NCI-H446 treated with DMSO at 0.1 percent for 48 hours (cell line): ENCODE measurements at regions not wholly inside any gene's neighbourhood (a gene's known extent, or its start where the extent isn't known, plus 50 kb on each side); places are given as distances from the start of the nearest gene placed in this dataset.
A peak's percentile ranks its signal among the peaks of the same experiment; 100 is the strongest.
"Not testable (repeated sequence)": the region's sequence is repeated elsewhere in the genome, so short reads cannot be mapped to it uniquely, and the experiment has no call there.

Experiments used
- DNase-seq: peaks from one replicate; lab custom pipeline; 2025; lab: John Stamatoyannopoulos, UW

- peak; percentile 80 for DNase-seq
Measured at GRCh38 chr2:147198651-147199171, 646.1 kb upstream of the ACVR2A start.

DNA sequence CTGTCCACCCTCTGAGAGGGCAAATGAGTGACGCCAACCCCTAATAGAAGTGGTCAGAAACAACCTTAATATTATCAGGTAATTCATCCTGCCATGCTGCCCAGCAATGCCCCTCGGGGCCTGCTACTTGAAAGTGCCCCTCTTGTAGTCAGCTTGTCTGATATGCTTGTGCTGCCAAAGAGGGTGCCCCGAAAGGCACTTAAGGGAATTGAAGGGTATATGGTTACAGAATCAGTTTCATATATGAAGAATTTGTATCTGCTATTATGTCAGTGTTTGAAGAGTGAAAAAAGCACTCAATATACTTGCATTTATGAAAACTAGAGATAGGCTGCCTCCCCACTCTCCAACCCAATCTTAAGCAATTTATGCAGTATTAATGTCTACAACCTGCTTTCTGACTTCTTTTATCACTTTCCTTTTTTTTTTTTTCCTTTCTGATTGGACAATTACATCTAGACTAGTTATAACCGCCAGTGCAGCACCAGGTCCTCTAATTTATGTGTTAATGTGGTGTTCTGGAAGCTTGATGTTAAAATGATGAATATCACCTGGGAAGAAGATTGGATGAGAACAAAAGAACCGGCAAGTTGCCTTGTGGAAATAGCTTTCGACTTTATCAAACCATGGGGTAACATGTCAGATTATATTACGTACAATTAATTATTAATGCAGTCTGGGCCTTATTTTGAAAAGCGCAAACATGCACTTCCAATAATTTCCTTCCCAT lies 646.9 kb upstream of the ACVR2A start:
- no peak for DNase-seq

DNA sequence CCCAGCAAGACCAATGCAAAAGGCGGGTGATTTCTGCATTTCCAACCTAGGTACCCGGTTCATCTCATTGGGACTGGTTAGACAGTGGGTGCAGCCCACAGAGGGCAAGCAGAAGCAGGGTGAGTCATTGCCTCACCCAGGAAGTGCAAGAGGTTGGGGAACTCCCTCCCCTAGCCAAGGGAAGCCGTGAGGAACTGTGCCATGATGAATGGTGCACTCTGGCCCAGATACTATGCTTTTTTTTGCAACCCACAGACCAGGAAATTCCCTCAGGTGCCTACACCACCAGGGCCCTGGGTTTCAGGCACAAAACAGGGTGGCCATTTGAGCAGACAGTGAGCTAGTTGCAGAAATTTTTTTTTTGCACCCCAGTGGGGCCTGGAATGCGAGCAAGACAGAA lies 662.6 kb upstream of the ACVR2A start:
- DNase-seq: no peak

- no peak for DNase-seq
Measured at GRCh38 chr2:147181351-147182029, 663.3 kb upstream of the ACVR2A start.

DNA sequence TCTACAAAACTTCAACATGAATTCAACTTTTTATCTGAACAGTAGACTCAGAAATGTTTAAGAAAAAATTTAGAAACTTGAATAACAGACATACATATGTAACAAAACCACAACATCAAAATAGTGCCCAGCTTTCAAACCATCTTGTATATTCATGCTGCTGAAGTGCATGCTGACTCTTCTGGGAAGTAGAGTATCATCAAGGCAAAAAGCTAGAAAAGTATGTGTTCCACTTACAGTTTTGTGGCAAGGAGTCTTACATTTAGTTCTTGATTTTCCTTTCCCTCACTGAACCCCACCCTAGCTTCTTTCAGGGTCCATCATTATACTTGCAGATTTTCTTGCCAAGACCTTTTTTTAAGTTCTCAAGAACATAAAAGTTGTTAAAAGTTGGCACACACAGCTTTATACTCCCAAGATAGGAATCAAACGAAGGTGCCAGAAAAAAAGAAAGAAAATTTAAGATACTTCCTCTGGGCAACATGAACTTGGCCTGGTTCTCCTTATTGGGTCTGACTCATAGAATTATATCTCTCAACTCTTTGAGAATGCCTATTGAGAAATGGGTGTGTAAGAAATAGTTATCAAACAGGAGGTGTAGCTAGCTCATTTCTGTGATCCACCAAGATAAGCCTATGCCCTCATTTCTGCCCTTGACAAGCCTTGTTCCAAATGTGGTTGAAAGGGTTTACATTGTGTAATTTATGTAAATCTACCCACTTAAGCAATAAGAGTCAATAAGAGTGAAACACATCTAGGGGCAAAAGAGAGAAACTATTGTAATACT lies 667.6 kb upstream of the ACVR2A start:
- no peak for DNase-seq

- DNase-seq: no peak
Measured at GRCh38 chr2:147174824-147175254, 670.0 kb upstream of the ACVR2A start.

DNA sequence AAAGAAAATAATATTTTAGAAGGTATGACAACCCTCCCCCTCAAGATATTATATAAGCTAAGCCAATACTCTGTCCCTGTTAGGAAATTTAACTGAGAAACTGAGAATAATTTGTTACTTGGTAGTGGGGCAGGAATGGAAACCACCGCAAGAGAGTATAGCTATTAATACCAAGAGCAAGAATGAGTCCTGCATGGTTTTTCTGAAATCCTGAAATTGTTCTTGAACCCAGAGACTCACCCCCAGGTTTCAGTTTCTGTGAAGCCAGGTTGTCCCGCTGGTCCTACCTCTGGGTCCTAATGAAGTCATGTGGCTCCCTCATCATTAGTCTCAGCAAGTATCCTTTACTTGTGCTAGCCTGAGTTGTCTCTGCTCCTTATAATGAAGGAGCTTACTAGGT lies 671.0 kb upstream of the ACVR2A start:
- DNase-seq: no peak

GRCh38 chr2:147173189-147173581 lies 671.6 kb upstream of the ACVR2A start:
- DNase-seq: no peak

DNA sequence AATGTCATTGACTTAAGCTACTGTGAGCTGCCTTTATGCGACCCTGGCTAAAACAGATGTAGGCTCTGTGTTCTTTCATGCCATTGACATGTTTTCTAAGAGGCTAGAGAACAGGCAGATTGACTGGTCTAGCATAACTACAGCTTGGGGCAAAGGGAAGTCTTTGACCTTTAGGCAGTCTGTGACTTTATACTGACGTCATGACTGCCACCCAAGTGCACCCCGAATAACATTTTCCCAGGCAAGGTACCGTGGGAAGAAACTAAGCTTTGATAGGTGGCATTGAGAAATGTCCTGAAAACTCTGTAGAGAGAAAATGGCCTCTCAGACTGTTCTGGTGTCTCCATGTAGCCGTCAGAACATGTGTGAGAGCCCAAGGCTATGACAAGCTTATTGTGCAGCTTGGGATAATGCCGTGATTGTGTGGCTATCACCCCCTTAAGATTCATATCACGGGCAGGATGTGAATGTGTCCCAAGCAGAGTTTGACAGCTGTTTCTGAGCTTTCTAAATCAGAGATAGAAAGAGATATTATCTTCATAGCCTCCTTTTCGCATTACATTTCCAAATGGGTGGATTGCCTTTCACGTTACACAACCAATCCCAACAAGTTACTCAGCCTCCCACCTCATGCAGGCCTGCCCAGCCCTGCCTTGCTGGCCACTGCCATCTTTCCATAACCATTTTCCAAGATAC lies 672.2 kb upstream of the ACVR2A start:
- no peak for DNase-seq

DNA sequence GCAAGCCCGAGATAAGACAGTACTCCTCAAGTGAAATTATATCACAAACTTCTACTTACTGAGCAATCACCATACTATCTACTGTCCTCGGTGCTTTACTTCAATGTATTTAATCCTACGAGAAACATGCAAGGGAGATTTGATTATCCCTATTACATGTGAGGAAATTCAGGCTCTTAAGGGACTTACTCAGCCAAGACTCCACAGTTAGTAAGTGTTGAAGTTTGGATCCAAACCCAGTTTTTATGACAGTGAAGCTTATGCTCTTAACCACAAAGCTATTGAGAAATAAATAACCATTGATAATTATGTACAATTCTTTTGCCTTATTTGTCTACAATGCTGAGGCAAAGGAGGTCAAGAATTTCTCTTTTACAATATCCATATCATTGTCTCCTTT lies 672.9 kb upstream of the ACVR2A start:
- no peak for DNase-seq

DNA sequence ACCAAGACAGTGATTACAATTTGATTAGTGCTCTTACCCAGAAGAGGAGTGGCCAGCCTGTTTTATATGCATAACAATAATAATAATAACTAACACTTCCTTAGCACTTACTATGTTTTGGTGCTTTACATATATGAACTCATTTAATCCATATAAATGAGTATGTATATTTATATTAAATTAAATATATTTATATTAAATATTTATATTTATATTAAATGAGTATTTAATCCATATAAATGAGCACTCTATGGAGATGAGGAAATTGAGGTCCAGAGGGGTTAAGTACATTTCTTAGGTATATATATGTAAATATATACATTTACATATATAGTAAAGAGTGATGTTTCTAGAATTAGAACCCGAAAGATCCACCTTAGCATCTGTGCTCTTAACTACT lies 673.9 kb upstream of the ACVR2A start:
- DNase-seq: no peak

DNA sequence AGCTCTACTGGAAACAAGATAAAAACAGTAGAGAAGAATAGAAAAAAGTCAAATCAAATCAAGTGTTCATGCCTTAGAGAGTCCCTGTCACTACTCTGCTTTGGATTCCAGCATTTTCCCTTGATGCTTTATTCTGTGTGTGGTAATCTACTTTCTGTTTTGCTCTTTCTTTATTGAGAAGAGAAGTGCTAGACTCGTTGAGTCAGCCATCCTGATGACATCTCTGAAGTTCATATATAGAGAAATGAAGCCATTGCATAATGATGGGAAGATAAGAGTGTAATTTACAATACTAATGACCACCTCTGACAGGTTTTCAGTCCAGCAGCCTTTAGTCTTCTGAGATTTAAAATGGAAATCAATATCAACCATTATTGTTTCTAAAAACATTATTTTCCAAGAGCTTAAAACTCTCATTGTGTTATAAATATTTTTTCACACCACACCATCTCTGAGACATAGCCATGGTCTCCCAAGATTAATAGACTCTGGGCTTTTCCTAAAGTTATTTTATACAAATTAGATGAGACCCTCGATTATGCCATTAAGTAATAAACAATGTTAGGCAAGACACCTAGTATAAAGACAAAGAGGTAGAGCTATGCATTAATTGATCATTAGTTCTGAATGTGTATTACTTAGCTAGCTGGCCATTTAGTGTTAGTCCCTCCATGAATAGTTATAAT lies 679.0 kb upstream of the ACVR2A start:
- DNase-seq: no peak

GRCh38 chr2:147164563-147164962 lies 680.3 kb upstream of the ACVR2A start:
- no peak for DNase-seq

- DNase-seq: no peak
Measured at GRCh38 chr2:147161746-147162145, 683.1 kb upstream of the ACVR2A start.

DNA sequence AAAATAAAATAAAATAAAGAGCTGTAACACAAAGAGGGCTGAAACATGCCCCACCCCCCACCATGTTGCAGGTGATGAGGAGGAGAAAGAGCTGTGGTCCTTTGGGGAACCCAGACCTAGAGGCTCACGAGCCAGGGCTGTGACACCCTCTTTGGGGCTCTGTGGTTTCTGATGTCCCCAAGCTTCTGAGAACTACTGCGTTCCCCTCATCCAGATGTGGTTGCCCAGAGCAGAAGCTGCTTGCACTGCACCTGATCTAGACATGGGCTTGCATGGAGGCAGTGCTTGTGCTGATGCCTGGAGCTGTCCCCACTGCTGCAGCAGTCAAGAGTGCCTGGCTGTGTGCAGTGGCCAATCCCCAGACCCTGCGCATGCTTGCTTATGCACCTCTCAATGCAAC lies 687.9 kb upstream of the ACVR2A start:
- no peak for DNase-seq

DNA sequence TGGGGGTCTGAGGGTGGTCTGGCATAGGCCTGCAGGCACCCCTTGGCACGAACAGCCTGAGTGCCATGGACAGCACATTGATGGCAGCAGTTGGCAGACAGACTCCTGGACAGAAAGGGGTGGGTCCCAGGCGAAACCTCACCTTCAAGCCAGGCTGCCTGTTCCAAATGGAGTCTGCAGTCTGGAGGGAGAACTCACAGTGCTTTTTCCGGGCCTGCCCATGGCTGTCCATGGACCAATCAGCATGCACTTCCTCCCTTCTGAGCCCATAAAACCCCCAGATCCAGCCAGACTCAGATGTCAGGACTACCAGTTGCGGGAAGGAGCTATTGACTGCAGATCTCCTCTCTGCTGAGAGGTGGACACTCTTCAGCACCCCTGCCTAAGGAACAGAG lies 694.6 kb upstream of the ACVR2A start:
- no peak for DNase-seq

- DNase-seq: no peak
Measured at GRCh38 chr2:147149575-147150240, 695.1 kb upstream of the ACVR2A start.

DNA sequence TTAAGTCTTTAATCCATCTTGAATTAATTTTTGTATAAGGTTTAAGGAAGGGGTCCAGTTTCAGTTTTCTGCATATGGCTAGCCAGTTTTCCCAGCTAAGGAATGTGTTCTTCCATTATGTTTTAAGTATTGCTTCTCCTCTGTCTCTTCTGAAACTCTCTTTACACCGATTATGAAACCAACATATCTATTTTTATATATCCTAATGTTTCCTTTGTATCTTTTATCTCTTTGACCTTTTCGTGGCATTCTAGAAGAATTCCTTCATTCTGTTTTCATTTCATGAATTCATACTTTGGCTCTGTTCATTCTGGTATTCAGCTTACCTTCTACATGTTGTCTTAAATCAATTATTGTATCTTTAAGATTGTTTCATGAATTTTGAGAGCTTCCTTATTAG lies 697.0 kb upstream of the ACVR2A start:
- DNase-seq: no peak

GRCh38 chr2:147141930-147142329 lies 702.9 kb upstream of the ACVR2A start:
- DNase-seq: no peak

DNA sequence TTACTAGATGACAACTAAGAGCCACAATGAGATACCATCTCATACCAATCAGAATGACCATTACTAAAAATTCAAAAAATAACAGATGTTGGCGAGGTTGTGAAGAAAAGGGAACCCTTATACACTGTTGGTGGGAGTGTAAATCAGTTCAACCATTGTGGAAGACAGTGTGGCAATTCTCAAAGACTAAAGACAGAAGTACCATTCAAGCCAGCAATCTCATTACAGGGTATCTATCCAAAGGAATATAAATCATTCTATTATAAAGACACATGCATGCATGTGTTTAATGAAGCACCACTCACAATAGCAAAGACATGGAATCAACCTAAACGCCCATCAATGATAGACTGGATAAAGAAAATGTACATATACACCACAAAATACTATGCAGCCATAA lies 705.1 kb upstream of the ACVR2A start:
- not testable (repeated sequence) for DNase-seq

- DNase-seq: no peak
Measured at GRCh38 chr2:147137711-147138110, 707.1 kb upstream of the ACVR2A start.
